Liver (tissue), 8 donors: ENCODE measurements at regions not wholly inside any gene's neighbourhood (a gene's known extent, or its start where the extent isn't known, plus 50 kb on each side); places are given as distances from the start of the nearest gene placed in this dataset.

Experiments
- DNase-seq: peaks from one replicate; pipeline ENCODE4 v3.0.0-alpha.2; 2017; ENCODE audit warnings: low spot score
- H3K27ac ChIP-seq, 2 donors: one replicate each; pipeline ENCODE4 v1.7.0; 2013; ENCODE audit warnings: inconsistent platforms in 2 of 2, low read length in 2 of 2, control low read depth in 1 of 2, low read depth in 1 of 2, mild to moderate bottlenecking in 1 of 2
- H3K27me3 ChIP-seq, 4 donors: one replicate each; pipeline versions ENCODE4 v1.6.1 to v1.7.0; 2013; ENCODE audit warnings: low read length in 3 of 4, inconsistent platforms in 1 of 4, mild to moderate bottlenecking in 1 of 4, moderate library complexity in 1 of 4; ENCODE audit not compliant: control insufficient read depth in 4 of 4, insufficient read depth in 4 of 4
- H3K36me3 ChIP-seq, 4 donors: one replicate each; pipeline versions ENCODE4 v1.6.1 to v1.7.0; 2013; ENCODE audit warnings: low read length in 3 of 4, mild to moderate bottlenecking in 3 of 4, low read depth in 1 of 4, moderate library complexity in 1 of 4; ENCODE audit not compliant: control insufficient read depth in 4 of 4, insufficient read depth in 3 of 4
- H3K4me1 ChIP-seq, 4 donors: one replicate each; pipeline versions ENCODE4 v1.6.1 to v1.7.0; 2013; ENCODE audit warnings: low read length in 3 of 4, mild to moderate bottlenecking in 3 of 4, moderate library complexity in 1 of 4; ENCODE audit not compliant: control insufficient read depth in 4 of 4, insufficient read depth in 4 of 4
- H3K4me3 ChIP-seq, 3 donors: one replicate each; pipeline versions ENCODE4 v1.6.1 to v1.7.0; 2013; ENCODE audit warnings: low read length in 3 of 3, control low read depth in 1 of 3, low read depth in 1 of 3, mild to moderate bottlenecking in 1 of 3
- H3K9ac ChIP-seq, 2 donors: one replicate each; pipeline ENCODE4 v1.7.0; 2013; ENCODE audit warnings: low read length in 2 of 2, mild to moderate bottlenecking in 2 of 2, moderate library complexity in 2 of 2, control low read depth in 1 of 2, low read depth in 1 of 2
- H3K9me3 ChIP-seq, 4 donors: one replicate each; pipeline versions ENCODE4 v1.6.1 to v1.7.0; 2013; ENCODE audit warnings: low read length in 3 of 4; ENCODE audit not compliant: control insufficient read depth in 4 of 4
- EGR1 ChIP-seq, 2 donors: IDR thresholded peaks; 2 replicates each; pipeline ENCODE4 v1.6.1; 2016 to 2018; ENCODE audit warnings: antibody characterized with exemption in 2 of 2, low read depth in 2 of 2
- FOXA1 ChIP-seq: IDR thresholded peaks from 2 replicates; pipeline ENCODE4 v1.6.1; 2016; ENCODE audit warnings: antibody characterized with exemption
- FOXA2 ChIP-seq: IDR thresholded peaks from 2 replicates; pipeline ENCODE4 v1.6.1; 2016; ENCODE audit warnings: antibody characterized with exemption
- HNF4A ChIP-seq, 2 donors: conservative IDR thresholded peaks; 2 replicates each; pipeline ENCODE4 v1.6.1; 2016; ENCODE audit warnings: antibody characterized with exemption in 2 of 2, mild to moderate bottlenecking in 2 of 2
- HNF4G ChIP-seq: IDR thresholded peaks from 2 replicates; pipeline ENCODE4 v1.6.1; 2016; ENCODE audit warnings: antibody characterized with exemption
- JUND ChIP-seq, 2 donors: IDR thresholded peaks; 2 replicates each; pipeline ENCODE4 v1.6.1; 2016; ENCODE audit warnings: antibody characterized with exemption in 2 of 2
- MAX ChIP-seq: IDR thresholded peaks from 2 replicates; pipeline ENCODE4 v1.6.1; 2016; ENCODE audit warnings: antibody characterized with exemption
- NR2F2 ChIP-seq: IDR thresholded peaks from 2 replicates; pipeline ENCODE4 v1.6.1; 2016; ENCODE audit warnings: antibody characterized with exemption
- RAD21 ChIP-seq, 2 donors: IDR thresholded peaks; 2 replicates each; pipeline ENCODE4 v1.6.1; 2016; ENCODE audit warnings: antibody characterized with exemption in 2 of 2, mild to moderate bottlenecking in 2 of 2
- REST ChIP-seq: IDR thresholded peaks from 2 replicates; pipeline ENCODE4 v1.6.1; 2016; ENCODE audit warnings: antibody characterized with exemption, mild to moderate bottlenecking
- RXRA ChIP-seq, 2 donors: IDR thresholded peaks; 2 replicates each; pipeline ENCODE4 v1.6.1; 2017 to 2018; ENCODE audit warnings: antibody characterized with exemption in 2 of 2, mild to moderate bottlenecking in 1 of 2
- SP1 ChIP-seq: IDR thresholded peaks from 2 replicates; pipeline ENCODE4 v1.6.1; 2018; ENCODE audit warnings: antibody characterized with exemption, mild to moderate bottlenecking
- TAF1 ChIP-seq: conservative IDR thresholded peaks from 2 replicates; pipeline ENCODE4 v1.6.1; 2016; ENCODE audit warnings: antibody characterized with exemption, mild to moderate bottlenecking
- YY1 ChIP-seq: IDR thresholded peaks from 2 replicates; pipeline ENCODE4 v1.6.1; 2016; ENCODE audit warnings: antibody characterized with exemption, mild to moderate bottlenecking
- ZBTB33 ChIP-seq: IDR thresholded peaks from 2 replicates; pipeline ENCODE4 v1.6.1; 2016; ENCODE audit warnings: antibody characterized with exemption
- WGBS: extraction: QIAGEN DNeasy Blood & Tissue Kit; methylation state at CpG from one replicate; pipeline ENCODE4 v1.1.7; 2013; 5-methylcytosine and 5-hydroxymethylcytosine counted together
- TF ChIP-seq, protein P1 (sequence below): IDR thresholded peaks from 2 replicates; pipeline ENCODE4 v1.6.1; 2016; ENCODE audit warnings: antibody characterized with exemption
- TF ChIP-seq, protein P2 (sequence below): fragments of 150-350 bp; IDR thresholded peaks from 2 replicates; pipeline ENCODE4 v1.5.1; 2017; ENCODE audit warnings: improper control_type of control experiment, low read depth, low read length; ENCODE audit not compliant: missing input control
- donor health status: healthy.
- donor health status: healthy.
- donor health status: healthy.
- donor health status: healthy.
- donor health status: healthy.

DNA sequence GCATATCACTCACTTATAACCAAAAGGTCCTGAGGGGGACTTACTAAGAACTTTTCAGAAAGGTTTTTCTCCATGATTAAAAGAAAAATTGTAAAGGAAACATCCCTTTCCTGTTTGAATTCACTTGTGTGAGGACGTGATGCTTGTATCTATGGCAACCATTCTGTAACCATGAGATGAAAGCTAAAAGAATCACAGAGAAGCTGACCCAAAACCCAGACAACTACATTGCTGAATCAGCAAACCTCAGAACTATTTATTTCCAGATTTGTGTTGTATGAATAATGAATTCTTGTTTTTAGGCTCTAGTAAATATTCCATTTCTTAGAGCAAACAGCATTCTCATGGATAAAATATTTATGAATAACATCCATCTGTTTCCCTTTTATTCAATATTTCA lies 91.2 kb downstream of the RCHY1 start:
- Histone ChIP-seq H3K27ac (no peak overlapping the region), H3K9ac (no peak overlapping the region), H3K4me3 (no peak overlapping the region), H3K27me3 (no peaks in the 10 kb centered on the region), H3K4me1 (no peaks in the 10 kb centered on the region), H3K36me3 (no peaks in the 10 kb centered on the region), H3K9me3 (peaks cover 0 to 3% (median 0%) of the 10 kb centered on the region in 4 donors)
- WGBS, result 44% methylated on average over 1 of the region's 1 CpG
- DNase-seq, result no peak
- TF ChIP-seq YY1 (no peak), MAX (no peak), HNF4G (no peak), RAD21 (IDR thresholded peaks at IDR 0.05) (no peak), ZBTB33 (no peak), HNF4A (conservative IDR thresholded peaks at IDR 0.05) (no peak), FOXA2 (no peak), JUND (IDR thresholded peaks at IDR 0.05) (no peak), TAF1 (no peak), RXRA (IDR thresholded peaks at IDR 0.05) (no peak), NR2F2 (no peak), EGR1 (IDR thresholded peaks at IDR 0.05; ENCODE audit: low read depth in 2 of 2) (no peak), FOXA1 (no peak), REST (no peak), SP1 (no peak)
- TF ChIP-seq, protein P1, sequence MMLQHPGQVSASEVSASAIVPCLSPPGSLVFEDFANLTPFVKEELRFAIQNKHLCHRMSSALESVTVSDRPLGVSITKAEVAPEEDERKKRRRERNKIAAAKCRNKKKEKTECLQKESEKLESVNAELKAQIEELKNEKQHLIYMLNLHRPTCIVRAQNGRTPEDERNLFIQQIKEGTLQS, result no peak
- TF ChIP-seq, protein P2, sequence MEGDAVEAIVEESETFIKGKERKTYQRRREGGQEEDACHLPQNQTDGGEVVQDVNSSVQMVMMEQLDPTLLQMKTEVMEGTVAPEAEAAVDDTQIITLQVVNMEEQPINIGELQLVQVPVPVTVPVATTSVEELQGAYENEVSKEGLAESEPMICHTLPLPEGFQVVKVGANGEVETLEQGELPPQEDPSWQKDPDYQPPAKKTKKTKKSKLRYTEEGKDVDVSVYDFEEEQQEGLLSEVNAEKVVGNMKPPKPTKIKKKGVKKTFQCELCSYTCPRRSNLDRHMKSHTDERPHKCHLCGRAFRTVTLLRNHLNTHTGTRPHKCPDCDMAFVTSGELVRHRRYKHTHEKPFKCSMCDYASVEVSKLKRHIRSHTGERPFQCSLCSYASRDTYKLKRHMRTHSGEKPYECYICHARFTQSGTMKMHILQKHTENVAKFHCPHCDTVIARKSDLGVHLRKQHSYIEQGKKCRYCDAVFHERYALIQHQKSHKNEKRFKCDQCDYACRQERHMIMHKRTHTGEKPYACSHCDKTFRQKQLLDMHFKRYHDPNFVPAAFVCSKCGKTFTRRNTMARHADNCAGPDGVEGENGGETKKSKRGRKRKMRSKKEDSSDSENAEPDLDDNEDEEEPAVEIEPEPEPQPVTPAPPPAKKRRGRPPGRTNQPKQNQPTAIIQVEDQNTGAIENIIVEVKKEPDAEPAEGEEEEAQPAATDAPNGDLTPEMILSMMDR, result no peak

GRCh38 chr4:75412746-75413145 lies 101.5 kb downstream of the RCHY1 start:
- no peak overlapping the region for H3K9ac ChIP-seq
- WGBS, result 69% methylated on average over 2 of the region's 2 CpGs
- no peak overlapping the region for H3K4me3 ChIP-seq
- no peaks in the 10 kb centered on the region for H3K4me1 ChIP-seq
- no peaks in the 10 kb centered on the region for H3K36me3 ChIP-seq
- TF ChIP-seq RXRA (IDR thresholded peaks at IDR 0.05) (no peak), MAX (no peak)
- H3K27me3 ChIP-seq, result peaks cover 0 to 2% (median 0%) of the 10 kb centered on the region in 4 donors
- no peak for DNase-seq
- H3K27ac ChIP-seq, result no peak overlapping the region
- H3K9me3 ChIP-seq, result peaks cover 0 to 9% (median 2%) of the 10 kb centered on the region in 4 donors
